Hepatocyte (in vitro differentiated cells): ENCODE measurements at regions not wholly inside any gene's neighbourhood (a gene's known extent, or its start where the extent isn't known, plus 50 kb on each side); places are given as distances from the start of the nearest gene placed in this dataset.
"Not testable (repeated sequence)": the region's sequence is repeated elsewhere in the genome, so short reads cannot be mapped to it uniquely, and the experiment has no call there.

Experiments used
- DNase-seq: peaks from one replicate; pipeline ENCODE4 v3.0.0-alpha.2; 2016; ENCODE audit warnings: low spot score
- H2AFZ ChIP-seq: fragments of 200-600 bp; sonication (generic); 2 replicates; pipeline ENCODE4 v1.6.0; 2016; ENCODE audit warnings: antibody characterized with exemption, mild to moderate bottlenecking
- H3K27ac ChIP-seq: fragments of 200-600 bp; sonication (generic); 2 replicates; pipeline ENCODE4 v1.5.1; 2016; ENCODE audit warnings: mild to moderate bottlenecking
- H3K27me3 ChIP-seq: fragments of 200-600 bp; sonication (generic); 2 replicates; pipeline ENCODE4 v1.6.1; 2016
- H3K36me3 ChIP-seq: fragments of 200-600 bp; sonication (generic); replicated peaks from 2 replicates; pipeline ENCODE4 v1.5.1; 2016; ENCODE audit warnings: low read depth; ENCODE audit not compliant: insufficient read depth
- H3K4me1 ChIP-seq: fragments of 200-600 bp; sonication (generic); 2 replicates; pipeline ENCODE4 v1.5.1; 2016; ENCODE audit warnings: mild to moderate bottlenecking, moderate library complexity; ENCODE audit not compliant: insufficient read depth
- H3K4me2 ChIP-seq: fragments of 200-600 bp; sonication (generic); 2 replicates; pipeline ENCODE4 v1.6.0; 2016
- H3K4me3 ChIP-seq: fragments of 200-600 bp; sonication (generic); 2 replicates; pipeline ENCODE4 v1.5.1; 2016; ENCODE audit warnings: mild to moderate bottlenecking
- H3K79me2 ChIP-seq: fragments of 200-600 bp; sonication (generic); 2 replicates; pipeline ENCODE4 v1.6.0; 2017; ENCODE audit warnings: mild to moderate bottlenecking
- H3K9me2 ChIP-seq: fragments of 200-600 bp; sonication (generic); replicated peaks from 2 replicates; pipeline ENCODE4 v1.6.0; 2017; ENCODE audit warnings: mild to moderate bottlenecking; ENCODE audit not compliant: insufficient read depth
- H3K9me3 ChIP-seq: fragments of 200-600 bp; sonication (generic); 2 replicates; pipeline ENCODE4 v1.5.1; 2016; ENCODE audit warnings: low read depth, mild to moderate bottlenecking
- H4K20me1 ChIP-seq: fragments of 200-600 bp; sonication (generic); 2 replicates; pipeline ENCODE4 v1.6.0; 2016; ENCODE audit warnings: mild to moderate bottlenecking; ENCODE audit not compliant: insufficient read depth, poor library complexity, severe bottlenecking
- CTCF ChIP-seq: fragments of 200-600 bp; sonication (generic); IDR thresholded peaks from 2 replicates; pipeline ENCODE4 v1.5.1; 2016; ENCODE audit warnings: antibody characterized with exemption, mild to moderate bottlenecking; ENCODE audit not compliant: poor library complexity
- EZH2 ChIP-seq: fragments of 200-600 bp; sonication (generic); IDR thresholded peaks from 2 replicates; pipeline ENCODE4 v1.6.1; 2016; ENCODE audit warnings: antibody characterized with exemption, mild to moderate bottlenecking, borderline replicate concordance
- EZH2phosphoT487 ChIP-seq: fragments of 200-600 bp; sonication (generic); IDR thresholded peaks from one replicate; pipeline ENCODE4 v1.6.1; 2018; ENCODE audit warnings: antibody characterized with exemption, mild to moderate bottlenecking, low read depth, moderate library complexity; ENCODE audit not compliant: unreplicated experiment, severe bottlenecking
- WGBS: methylation state at CpG from one replicate; pipeline ENCODE4 v1.1.6; 2016; ENCODE audit warnings: low lambda C conversion rate; ENCODE audit errors: missing lambda C conversion rate; 5-methylcytosine and 5-hydroxymethylcytosine counted together

GRCh38 chr1:244327533-244327932 lies 124.2 kb downstream of the ADSS2 start:
- no peaks in the 10 kb centered on the region for H3K36me3 ChIP-seq
- H3K27ac ChIP-seq = no peak overlapping the region
- no peaks in the 10 kb centered on the region for H3K9me3 ChIP-seq
- H4K20me1 ChIP-seq = no peaks in the 10 kb centered on the region
- no peaks in the 10 kb centered on the region for H3K9me2 ChIP-seq
- H3K4me1 ChIP-seq = peaks cover 7% of the 10 kb centered on the region
- no peak for DNase-seq
- TF ChIP-seq CTCF = no peak
- no peak for TF ChIP-seq EZH2
- TF ChIP-seq EZH2phosphoT487 = no peak
- H3K4me3 ChIP-seq = no peak overlapping the region
- no peaks in the 10 kb centered on the region for H3K27me3 ChIP-seq
- H3K4me2 ChIP-seq = no peak overlapping the region
- no peaks in the 10 kb centered on the region for H3K79me2 ChIP-seq
- no peak overlapping the region for H2AFZ ChIP-seq

GRCh38 chr1:244328476-244328875 lies 123.2 kb downstream of the ADSS2 start:
- H3K4me3 ChIP-seq = no peak overlapping the region
- no peaks in the 10 kb centered on the region for H3K9me2 ChIP-seq
- no peak for DNase-seq
- no peaks in the 10 kb centered on the region for H3K36me3 ChIP-seq
- no peaks in the 10 kb centered on the region for H4K20me1 ChIP-seq
- no peaks in the 10 kb centered on the region for H3K9me3 ChIP-seq
- H3K27ac ChIP-seq = no peak overlapping the region
- H3K79me2 ChIP-seq = no peaks in the 10 kb centered on the region
- no peaks in the 10 kb centered on the region for H3K27me3 ChIP-seq
- TF ChIP-seq EZH2phosphoT487 (no peak), EZH2 (no peak), CTCF (no peak)
- no peak overlapping the region for H3K4me2 ChIP-seq
- H2AFZ ChIP-seq = no peak overlapping the region
- no peaks in the 10 kb centered on the region for H3K4me1 ChIP-seq

- no peak for DNase-seq
- Histone ChIP-seq H3K4me3 (no peak overlapping the region), H3K4me2 (no peak overlapping the region), H3K9me3 (no peaks in the 10 kb centered on the region), H3K36me3 (no peaks in the 10 kb centered on the region), H3K9me2 (no peaks in the 10 kb centered on the region), H2AFZ (no peak overlapping the region), H3K27me3 (no peaks in the 10 kb centered on the region), H4K20me1 (no peaks in the 10 kb centered on the region), H3K79me2 (no peaks in the 10 kb centered on the region), H3K4me1 (no peaks in the 10 kb centered on the region), H3K27ac (no peak overlapping the region)
- TF ChIP-seq EZH2 (no peak), EZH2phosphoT487 (no peak), CTCF (no peak)
Observed at GRCh38 chr1:244329591-244330317, 122.0 kb downstream of the ADSS2 start.

- Histone ChIP-seq H3K4me3 (no peak overlapping the region), H3K27ac (no peak overlapping the region), H3K79me2 (no peaks in the 10 kb centered on the region), H3K4me1 (no peaks in the 10 kb centered on the region), H3K9me2 (no peaks in the 10 kb centered on the region), H3K9me3 (no peaks in the 10 kb centered on the region), H3K27me3 (no peaks in the 10 kb centered on the region), H3K4me2 (no peak overlapping the region), H4K20me1 (no peaks in the 10 kb centered on the region), H3K36me3 (no peaks in the 10 kb centered on the region), H2AFZ (no peak overlapping the region)
- TF ChIP-seq EZH2phosphoT487 (no peak), EZH2 (no peak), CTCF (no peak)
- WGBS = 97% methylated on average over 2 of the region's 2 CpGs
- no peak for DNase-seq
Observed at GRCh38 chr1:244330318-244330625, 121.4 kb downstream of the ADSS2 start.

GRCh38 chr1:244332761-244333160 lies 118.9 kb downstream of the ADSS2 start:
- no CpG with 5 or more reads among the region's 2 CpGs for WGBS

GRCh38 chr1:244334315-244334714 lies 117.4 kb downstream of the ADSS2 start:
- not testable (repeated sequence) for H3K9me3 ChIP-seq, DNase-seq, H3K27ac ChIP-seq, H4K20me1 ChIP-seq, H3K4me1 ChIP-seq, H3K36me3 ChIP-seq, H3K4me3 ChIP-seq, H3K27me3 ChIP-seq, H2AFZ ChIP-seq, H3K79me2 ChIP-seq, H3K4me2 ChIP-seq, H3K9me2 ChIP-seq
- WGBS = 86% methylated on average over 2 of the region's 2 CpGs

More at GRCh38 chr1:244332761-244333160, 118.9 kb downstream of the ADSS2 start:
- not testable (repeated sequence) for H3K4me3 ChIP-seq, H3K4me2 ChIP-seq, H3K27ac ChIP-seq, H3K36me3 ChIP-seq, H3K4me1 ChIP-seq, H3K9me3 ChIP-seq, H3K79me2 ChIP-seq, H3K27me3 ChIP-seq, H4K20me1 ChIP-seq, H3K9me2 ChIP-seq, H2AFZ ChIP-seq, DNase-seq
